GM19467 (cell line): ENCODE measurements at regions not wholly inside any gene's neighbourhood (a gene's known extent, or its start where the extent isn't known, plus 50 kb on each side); places are given as distances from the start of the nearest gene placed in this dataset.
"Not testable (repeated sequence)": the region's sequence is repeated elsewhere in the genome, so short reads cannot be mapped to it uniquely, and the experiment has no call there.

Experiments
- ATAC-seq: cut with Tn5 transposase; IDR thresholded peaks from one replicate; pipeline ENCODE4 v1.9.1; 2021; ENCODE audit warnings: mild to moderate bottlenecking, moderate library complexity; ENCODE audit not compliant: unreplicated experiment

DNA sequence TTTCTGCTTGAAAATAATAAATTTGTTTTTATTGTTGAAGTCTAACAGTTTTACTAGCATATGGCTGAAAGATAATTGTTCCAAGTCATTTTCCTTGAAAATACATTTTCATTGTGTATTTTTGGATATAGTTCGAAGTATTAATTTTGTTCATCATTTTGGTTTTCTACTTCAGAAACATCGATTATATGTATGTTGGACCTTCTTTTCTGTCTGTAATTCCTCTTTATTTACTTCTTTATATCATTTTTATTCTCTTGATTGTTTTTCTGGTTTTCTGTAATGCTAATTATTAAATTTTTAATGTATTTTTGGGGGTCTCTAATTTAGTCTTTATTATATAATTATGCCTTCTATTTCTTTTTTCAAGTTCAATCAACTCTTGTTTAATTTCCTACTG, 407.1 kb upstream of the FRG1 start:
- ATAC-seq, result no peak

DNA sequence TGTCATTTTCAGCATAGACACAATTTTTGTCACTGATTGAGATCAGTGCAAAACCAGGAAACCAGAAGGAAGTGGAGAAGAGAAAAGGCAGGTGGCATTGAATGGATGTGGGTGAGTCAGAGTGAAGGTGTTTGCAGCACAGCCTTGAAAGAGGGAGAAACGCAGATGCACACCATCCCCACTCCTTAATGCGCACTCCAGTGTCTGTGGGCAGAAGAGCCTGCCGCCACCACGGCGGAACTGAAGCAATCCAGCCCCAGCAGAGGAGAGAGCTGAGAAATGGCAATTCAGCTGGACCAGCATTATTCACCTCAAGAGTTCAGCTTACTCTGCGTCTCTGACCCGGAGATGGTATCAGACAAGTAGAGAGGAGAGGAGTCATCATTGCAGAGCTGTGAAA, 393.1 kb upstream of the FRG1 start:
- ATAC-seq, result no peak

DNA sequence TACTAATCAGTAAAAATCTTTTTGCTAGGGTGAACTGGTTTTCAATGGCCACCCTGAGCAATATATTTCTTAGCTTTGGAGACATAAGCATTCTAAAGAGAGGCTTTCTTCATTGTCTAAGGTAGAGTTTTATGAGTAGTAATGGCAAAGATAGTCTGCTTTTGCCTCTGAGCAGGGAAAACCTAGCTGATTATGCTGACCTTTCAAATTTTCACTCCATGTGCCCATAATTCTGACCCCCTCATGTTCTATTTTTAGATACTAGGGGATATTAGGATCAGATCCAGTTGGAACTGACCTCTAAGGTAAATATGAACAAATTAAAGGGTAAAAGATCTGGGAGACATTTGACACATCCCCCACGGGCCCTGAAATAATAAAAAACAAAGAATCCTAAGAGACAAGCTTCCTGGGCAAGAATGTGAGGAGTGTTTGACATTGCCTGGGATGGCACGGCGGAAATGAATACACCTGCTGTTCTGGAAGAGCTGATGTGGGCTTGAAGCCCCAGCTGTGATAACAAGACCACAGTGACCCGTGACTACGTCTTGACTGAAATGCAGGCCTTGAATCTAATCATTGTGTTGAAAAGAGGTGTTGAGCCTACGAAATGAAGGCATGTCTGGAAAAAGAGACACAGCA, 392.1 kb upstream of the FRG1 start:
- ATAC-seq, result no peak

DNA sequence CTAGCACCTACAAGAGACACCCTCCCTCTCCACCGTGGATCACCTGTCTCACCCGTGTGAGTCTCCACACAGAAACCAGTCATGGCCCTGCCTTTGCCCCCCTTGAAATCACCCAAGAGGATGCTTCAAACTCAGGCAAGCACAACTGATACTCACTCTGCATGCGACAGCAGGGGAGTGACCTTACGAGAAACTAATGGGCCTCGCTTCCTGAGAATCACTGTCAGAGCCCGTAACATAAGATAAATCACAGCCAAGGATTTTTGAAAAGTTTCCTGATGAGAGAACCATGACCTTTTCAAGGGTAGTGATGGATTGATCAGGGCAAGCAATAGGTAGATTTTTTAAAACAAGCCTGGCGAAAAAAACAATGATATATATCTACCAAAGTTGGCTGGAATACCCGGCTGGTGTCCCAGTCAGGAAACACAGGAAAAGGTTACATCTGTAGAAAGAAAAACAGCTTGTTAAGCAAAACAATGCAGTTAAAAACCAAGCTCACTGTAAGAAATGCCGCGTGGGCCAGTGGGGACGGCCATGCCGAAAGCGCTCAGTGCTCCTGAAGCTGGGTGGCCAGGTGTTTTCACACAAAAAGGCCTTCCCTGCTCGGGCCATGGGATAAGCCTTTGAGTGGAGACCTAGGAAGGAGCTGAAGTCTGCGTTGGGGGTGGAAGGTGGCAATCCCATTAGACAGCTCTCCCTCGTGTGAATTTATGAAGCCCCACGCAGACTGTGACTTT, 388.6 kb upstream of the FRG1 start:
- not testable (repeated sequence) for ATAC-seq

DNA sequence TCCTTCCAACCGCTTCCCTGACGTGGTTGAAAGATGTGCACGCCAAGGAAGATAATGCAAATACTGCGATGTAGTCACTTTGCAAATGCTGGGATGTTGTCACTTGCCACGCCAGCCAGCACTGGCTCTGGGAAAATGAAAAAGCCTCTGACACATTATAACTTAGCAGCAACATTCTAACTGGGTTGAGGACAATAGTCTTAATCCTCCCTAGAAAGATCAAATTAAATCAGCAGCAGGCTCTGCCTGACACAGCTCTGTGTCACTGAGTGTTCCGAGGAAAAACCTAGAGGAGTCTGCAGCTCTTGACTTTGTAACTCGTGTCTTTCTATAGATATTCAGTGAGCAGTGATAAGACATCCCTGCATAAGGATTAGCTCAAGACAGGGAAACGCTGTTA, 380.1 kb upstream of the FRG1 start:
- ATAC-seq, result not testable (repeated sequence)

DNA sequence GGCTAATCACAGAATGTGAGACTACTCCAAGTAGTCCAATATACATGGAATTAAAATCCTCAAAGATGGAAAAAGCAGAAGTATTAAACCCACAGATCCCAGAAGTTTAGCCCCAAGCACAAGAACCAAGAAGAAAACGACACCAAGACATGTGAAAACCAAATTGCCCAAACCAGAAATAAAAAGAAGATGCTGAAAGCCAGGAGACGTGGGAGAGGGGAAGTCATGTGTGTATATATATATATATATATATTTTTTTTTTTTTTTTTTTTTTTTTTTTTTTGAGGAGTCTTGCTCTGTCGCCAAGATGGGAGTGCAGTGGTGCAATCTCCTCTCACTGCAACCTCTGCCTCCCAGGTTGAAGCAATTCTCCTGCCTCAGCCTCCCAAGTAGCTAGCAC, 376.9 kb upstream of the FRG1 start:
- not testable (repeated sequence) for ATAC-seq

DNA sequence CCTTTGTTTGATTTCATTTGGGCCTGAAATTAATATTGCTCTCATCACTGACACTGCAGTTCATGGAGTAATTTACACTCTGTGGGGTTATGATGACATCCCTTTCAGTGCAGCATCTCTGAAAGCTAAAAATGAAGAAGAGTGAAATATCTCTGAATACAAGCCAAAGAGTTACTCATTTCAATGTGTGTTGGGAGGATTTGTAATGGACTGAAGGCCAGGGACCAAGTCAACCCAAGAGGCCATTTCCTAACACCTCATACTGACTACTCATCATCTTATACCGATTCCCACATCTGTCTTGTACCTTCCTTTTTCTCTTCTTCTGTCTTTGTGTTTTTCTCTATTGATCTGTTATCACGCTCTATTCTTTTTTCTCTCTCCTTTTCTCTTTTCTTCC, 374.4 kb upstream of the FRG1 start:
- ATAC-seq, result not testable (repeated sequence)

DNA sequence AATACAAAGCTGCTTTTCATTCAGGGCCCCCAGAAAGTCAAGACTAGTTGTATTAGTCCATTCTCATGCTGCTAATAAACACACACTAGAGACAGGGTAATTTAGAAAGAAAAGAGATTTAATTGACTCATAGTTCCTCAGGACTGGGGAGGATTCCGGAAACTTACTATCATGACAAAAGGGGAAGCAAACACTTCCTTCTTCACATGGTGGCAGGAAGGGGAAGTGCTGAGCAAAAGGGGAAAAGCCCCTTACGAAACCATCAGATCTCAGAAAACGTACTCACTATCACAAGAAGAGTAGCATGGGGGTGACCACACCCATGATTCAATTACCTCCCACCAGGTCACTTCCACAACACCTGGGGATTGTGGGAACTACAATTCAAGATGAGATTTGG, 373.8 kb upstream of the FRG1 start:
- ATAC-seq, result not testable (repeated sequence)

DNA sequence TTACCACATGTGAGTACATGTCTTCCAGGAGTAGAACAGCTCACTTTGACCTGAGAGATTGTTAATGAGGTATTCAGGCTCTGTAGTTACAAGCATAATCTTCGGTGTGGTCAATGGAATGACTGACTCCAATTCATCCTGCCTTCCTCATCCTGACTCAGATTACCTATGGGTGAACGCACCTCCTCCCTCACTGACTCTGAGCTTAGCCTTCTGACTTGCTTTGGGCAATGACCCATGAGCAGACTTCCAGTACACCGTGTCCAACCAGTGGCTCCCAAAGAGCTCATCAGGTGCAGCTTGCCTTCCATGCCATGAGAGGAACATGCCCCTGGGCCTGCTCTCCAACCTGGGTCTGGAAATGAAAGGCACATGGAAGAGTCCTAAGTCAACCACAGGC, 361.0 kb upstream of the FRG1 start:
- not testable (repeated sequence) for ATAC-seq

DNA sequence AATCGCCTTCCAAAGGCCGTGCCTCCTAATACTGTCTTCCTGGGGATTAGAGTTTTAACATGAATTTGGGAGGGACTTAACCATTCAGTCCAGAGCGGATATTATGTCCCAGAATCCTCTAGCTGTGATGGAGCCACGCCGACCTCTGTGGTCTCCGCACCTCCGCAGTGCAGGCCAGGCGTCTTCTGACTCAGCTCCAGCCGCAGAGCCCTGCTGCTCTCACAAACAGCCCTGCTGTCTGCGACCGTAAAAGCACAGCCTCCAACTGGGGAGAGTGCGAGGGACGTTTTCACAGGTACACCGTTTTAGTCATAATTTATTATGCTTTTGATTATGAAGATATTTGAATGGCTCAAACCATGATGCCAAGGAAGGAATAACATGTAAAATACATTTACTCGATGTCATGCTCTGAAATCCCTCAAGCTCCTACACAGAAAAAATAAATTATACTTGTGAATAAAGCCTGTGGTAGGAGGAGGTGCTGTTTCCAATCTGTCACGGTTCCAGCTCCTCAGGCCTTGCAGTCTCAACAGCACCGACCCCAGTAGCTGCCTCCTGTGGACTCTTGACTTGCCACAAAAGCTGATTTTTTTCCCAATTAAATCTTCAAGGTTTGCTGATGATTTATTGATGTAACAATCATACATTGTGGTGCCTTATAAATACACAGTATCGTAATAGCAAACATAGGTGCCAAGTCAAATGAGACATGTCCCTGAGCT, 353.6 kb upstream of the FRG1 start:
- not testable (repeated sequence) for ATAC-seq

DNA sequence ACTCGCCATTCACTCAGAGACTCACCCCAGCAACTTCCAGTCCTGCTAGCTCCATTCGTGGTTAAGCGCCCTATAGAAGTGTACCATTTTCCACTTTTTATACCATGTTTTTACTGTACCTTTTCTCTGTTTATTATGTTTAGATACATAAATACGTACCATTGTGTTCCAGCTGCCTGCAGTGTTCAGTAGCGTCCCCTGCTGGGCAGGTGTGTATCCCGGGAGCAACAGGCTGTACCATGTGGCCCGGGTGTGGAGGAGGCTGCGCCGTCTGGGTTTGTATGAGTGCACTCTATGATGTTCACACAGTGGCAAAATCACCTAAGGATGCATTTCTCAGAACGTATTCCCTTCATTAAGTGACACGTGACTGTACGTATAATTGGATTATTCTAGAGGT, 351.5 kb upstream of the FRG1 start:
- ATAC-seq, result not testable (repeated sequence)

DNA sequence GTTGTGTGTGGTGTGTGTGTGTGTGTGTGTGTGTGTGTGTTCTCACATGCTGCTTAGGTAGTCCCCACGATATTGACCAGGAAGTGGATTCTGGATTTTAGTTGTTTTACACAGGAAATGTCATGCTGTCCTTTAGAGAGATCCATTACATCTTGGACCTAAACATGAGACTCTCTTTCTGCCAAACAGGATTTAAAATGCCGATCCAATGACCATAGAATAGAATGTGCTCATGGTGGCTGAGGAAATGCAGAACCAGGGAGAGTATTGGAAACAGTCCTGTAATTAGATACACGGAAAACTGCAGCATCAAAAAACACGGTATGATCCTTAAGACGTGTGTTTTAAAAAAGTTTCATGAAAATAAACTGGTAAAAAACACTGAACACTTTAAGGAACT, 347.8 kb upstream of the FRG1 start:
- no peak for ATAC-seq

DNA sequence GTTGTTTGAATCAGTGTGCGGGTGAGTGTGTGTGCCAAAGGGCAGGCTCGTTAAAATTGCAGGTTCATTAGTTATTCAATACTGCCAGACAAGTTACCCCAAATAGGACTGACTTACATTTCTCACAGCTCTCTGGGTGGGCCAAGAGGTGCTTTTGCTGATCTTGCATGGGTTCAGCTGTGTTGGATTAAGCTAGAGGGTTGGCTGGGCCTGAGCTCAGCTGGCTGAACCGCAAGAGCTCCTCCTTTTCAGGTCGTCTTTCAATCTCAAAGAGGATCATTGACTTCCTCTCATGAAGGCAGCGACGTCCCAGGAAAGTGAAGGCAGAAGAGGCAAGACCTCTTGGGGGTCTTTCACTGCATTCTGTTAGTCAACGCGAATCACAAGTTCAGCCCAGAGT, 343.3 kb upstream of the FRG1 start:
- ATAC-seq, result no peak

DNA sequence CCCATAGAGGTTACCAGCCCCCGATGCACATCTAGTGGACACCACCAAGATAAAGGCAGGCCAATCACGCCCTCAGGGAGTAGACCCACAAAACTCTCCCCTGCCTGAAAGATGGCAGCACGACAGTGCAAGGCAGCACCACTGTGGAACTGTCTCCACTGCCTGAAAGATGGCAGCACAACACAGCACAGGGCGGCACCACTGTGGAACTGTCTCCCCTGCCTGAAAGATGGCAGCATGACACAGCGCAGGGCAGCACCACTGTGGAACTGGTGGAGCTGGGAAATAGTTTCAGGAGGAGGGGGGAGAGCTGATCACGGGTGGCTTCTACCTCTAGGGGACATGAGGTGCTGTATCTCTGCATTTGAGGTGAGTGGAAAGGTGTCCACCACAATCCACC, 340.4 kb upstream of the FRG1 start:
- no peak for ATAC-seq

DNA sequence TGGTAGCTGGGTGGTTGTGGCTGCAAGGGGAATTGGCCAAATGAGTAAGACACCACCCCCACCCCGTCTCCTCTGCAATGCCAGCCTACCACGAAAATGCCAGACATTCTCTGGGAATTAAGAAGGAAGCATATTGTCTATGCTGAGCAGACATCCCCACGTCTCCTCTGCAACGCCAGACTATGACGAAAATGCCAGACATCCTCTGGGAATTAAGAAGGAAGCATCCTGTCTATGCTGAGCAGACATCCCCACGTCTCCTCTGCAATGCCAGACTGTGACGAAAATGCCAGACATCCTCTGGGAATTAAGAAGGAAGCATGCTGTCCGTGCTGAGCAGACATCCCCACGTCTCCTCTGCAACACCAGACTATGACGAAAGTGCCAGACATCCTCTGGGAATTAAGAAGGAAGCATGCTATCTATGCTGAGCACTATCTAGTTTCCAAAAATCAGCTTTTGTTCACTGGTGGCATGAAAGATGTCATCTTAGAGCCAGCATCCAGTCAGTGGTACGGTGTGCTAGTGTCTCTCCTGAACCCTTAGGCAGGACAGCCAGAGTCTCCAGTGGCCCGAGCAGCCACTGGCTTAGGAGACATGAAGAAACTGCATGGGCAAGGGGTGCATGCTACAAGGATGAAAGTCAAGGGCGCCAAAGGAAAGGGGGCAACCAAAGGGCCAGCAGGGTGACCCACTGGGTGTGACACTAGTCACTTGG, 339.8 kb upstream of the FRG1 start:
- ATAC-seq, result no peak

DNA sequence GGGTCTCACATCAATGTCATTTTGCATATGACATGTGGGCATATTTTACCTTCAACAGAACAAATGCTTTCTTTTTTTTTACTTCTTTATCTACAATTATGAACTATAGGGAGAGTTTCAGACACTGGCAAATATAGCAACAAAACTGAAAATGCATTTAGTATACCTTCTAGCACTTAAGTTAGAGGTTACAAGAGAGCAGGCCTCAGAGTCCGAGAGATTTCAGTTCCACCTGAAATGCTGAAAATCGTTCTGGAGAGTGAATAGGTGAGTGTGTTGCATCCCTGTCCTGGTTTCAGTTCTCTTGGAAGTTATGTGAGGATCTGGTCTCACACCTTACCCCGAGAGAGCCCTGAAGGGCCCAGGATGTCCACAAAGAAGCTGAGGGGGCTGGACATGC, 337.8 kb upstream of the FRG1 start:
- ATAC-seq, result not testable (repeated sequence)

DNA sequence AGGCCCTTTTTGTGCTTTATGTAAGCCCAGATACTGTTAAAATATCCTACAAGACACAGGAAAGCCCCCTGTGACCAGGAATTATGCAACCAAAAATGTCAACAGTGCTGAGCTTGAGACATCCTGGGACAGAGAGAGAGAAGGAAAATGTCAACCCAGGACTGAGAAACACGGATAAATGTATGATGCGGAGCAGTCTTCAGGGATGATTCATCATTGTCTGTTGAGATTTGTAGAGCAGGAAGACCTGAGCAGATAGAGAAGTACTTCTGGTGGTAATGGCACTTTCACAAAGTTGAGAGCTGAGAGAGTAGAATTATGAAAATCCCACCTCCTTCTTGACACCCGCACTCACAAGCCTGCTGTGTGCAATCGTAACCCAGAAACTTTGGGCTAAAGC, 330.1 kb upstream of the FRG1 start:
- ATAC-seq, result not testable (repeated sequence)

DNA sequence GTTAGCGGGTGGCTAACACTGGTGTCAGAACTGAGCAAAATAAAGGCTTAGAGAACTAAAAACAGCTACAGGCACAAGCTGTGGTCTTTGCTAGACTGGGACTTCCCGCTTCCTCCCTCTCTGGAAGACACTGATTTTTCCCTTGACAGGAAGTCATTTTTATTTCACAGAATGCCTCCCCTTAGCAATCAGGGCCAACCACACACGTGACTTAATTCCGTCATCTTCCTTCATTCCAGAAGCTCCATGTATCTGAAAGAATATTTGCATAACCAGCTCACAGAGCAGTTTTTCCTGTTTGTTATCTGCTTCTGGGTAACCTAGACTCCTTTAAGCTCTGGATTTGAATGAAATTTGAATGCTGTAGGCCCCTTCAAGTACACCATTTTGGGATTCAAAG, 327.5 kb upstream of the FRG1 start:
- ATAC-seq, result no peak

DNA sequence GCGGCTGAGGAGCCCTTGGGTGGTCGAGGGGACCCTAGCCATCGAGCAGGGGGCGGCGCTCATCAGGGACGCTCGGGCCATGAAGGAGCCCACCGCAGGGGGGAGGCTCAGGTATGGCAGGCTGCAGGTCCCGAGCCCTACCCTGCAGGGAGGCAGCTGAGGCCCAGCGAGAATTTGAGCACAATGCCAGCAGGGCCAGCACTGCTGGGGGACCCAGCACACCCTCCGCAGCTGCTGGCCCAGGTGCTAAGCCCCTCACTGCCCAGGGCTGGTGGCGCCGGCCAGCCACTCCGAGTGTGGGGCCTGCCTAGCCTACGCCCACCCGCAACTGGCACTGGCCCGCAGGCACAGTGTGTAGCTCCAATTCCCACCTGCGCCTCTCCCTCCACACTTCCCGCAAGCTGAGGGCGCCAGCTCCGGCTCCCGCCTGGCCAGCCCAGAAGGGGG, 325.4 kb upstream of the FRG1 start:
- no peak for ATAC-seq

DNA sequence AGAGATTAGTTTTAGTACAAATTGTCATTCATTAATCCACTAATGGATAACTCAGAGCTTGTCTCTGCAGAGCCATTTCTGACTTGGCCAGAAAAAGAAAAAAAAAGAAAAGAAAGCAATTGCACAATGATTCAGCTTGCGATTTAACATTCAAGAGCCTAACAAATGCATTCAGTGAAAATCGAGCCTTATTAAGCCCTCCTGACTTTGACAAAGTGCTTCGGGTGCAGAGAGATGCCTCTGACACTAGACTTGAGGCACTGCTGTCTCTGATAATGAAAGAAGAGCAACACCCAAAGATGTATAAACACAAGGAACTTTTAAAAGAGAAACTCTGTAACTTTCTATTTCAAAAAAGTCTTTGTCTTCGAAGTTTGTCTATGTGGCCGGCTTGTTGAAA, 322.9 kb upstream of the FRG1 start:
- not testable (repeated sequence) for ATAC-seq
